ENCODE measurements at regions not wholly inside any gene's neighbourhood (a gene's known extent, or its start where the extent isn't known, plus 50 kb on each side); places are given as distances from the start of the nearest gene placed in this dataset.

DNA sequence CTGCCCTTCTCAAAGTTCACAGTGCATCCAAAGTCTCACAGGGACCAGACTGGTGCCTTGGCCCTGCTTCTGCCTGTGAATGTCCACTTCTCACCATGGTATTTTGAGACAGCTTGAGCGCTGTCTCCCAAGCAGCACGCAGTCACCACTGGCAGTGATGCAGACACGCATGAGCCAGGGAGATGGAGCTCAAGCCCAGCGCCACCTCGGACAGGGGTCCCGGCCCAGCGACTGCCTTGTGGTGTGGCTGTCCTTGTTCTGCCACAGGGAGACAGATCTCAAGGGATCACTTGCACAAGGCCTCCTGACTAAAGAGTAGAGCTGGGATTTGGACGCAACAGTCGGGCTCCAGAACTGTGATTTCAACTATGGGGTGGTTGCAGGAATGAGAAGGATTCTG, 92.6 kb upstream of the MBL2 start:
- no peaks in the 10 kb centered on the region for H3F3A ChIP-seq (ENCODE audit: insufficient read depth, low read length, poor library complexity, severe bottlenecking)
- H3K79me2 ChIP-seq (replicated peaks; ENCODE audit: insufficient read depth, low read length) = no peaks in the 10 kb centered on the region
- no peaks in the 10 kb centered on the region for H3K36me3 ChIP-seq (ENCODE audit: insufficient read depth, low read length)
- H3K4me3 ChIP-seq (ENCODE audit: low read length) = no peak overlapping the region
- H3K4me2 ChIP-seq (ENCODE audit: low read length) = no peak overlapping the region
- H3K27ac ChIP-seq (ENCODE audit: low read length) = no peak overlapping the region
- H3K9ac ChIP-seq (ENCODE audit: low read length) = no peak overlapping the region
- peaks cover 7% of the 10 kb centered on the region for H3K9me3 ChIP-seq (ENCODE audit: low read length)
- no peaks in the 10 kb centered on the region for H3K9me2 ChIP-seq (ENCODE audit: insufficient read depth, low read length)
- no peaks in the 10 kb centered on the region for H3K27me3 ChIP-seq (ENCODE audit: insufficient read depth, low read depth, low read length)
- no peak overlapping the region for H2AFZ ChIP-seq (ENCODE audit: low read depth, low read length)
- H4K20me1 ChIP-seq (ENCODE audit: insufficient read depth) = no peaks in the 10 kb centered on the region
- TF ChIP-seq MXI1 (conservative IDR thresholded peaks at IDR 0.05; ENCODE audit: poor library complexity, severe bottlenecking) (no peak), TAF1 (IDR thresholded peaks at IDR 0.05; ENCODE audit: low read depth) (no peak), REST (IDR thresholded peaks at IDR 0.05; ENCODE audit: borderline replicate concordance) (no peak), SMC3 (conservative IDR thresholded peaks at IDR 0.05; ENCODE audit: poor library complexity) (no peak), EP300 (conservative IDR thresholded peaks at IDR 0.05; ENCODE audit: poor library complexity, severe bottlenecking) (no peak), POLR2AphosphoS5 (IDR thresholded peaks at IDR 0.05) (no peak), RAD21 (conservative IDR thresholded peaks at IDR 0.05) (no peak), EZH2 (IDR thresholded peaks at IDR 0.05; ENCODE audit: borderline replicate concordance, insufficient read depth, low read length, poor library complexity, severe bottlenecking) (no peak)
- TF ChIP-seq, protein P1, sequence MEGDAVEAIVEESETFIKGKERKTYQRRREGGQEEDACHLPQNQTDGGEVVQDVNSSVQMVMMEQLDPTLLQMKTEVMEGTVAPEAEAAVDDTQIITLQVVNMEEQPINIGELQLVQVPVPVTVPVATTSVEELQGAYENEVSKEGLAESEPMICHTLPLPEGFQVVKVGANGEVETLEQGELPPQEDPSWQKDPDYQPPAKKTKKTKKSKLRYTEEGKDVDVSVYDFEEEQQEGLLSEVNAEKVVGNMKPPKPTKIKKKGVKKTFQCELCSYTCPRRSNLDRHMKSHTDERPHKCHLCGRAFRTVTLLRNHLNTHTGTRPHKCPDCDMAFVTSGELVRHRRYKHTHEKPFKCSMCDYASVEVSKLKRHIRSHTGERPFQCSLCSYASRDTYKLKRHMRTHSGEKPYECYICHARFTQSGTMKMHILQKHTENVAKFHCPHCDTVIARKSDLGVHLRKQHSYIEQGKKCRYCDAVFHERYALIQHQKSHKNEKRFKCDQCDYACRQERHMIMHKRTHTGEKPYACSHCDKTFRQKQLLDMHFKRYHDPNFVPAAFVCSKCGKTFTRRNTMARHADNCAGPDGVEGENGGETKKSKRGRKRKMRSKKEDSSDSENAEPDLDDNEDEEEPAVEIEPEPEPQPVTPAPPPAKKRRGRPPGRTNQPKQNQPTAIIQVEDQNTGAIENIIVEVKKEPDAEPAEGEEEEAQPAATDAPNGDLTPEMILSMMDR (IDR thresholded peaks at IDR 0.05; ENCODE audit: poor library complexity, severe bottlenecking) = no peak

GRCh38 chr10:52864201-52865106, 91.9 kb upstream of the MBL2 start:
- H4K20me1 ChIP-seq (ENCODE audit: insufficient read depth) = no peaks in the 10 kb centered on the region
- H3K4me3 ChIP-seq (ENCODE audit: low read length) = no peak overlapping the region
- H3K9me3 ChIP-seq (ENCODE audit: low read length) = peaks cover 7% of the 10 kb centered on the region
- TF ChIP-seq EZH2 (IDR thresholded peaks at IDR 0.05; ENCODE audit: borderline replicate concordance, insufficient read depth, low read length, poor library complexity, severe bottlenecking) = no peak
- TF ChIP-seq, protein P1 (IDR thresholded peaks at IDR 0.05; ENCODE audit: poor library complexity, severe bottlenecking) = no peak
- no peak for TF ChIP-seq TAF1 (IDR thresholded peaks at IDR 0.05; ENCODE audit: low read depth)
- no peak for TF ChIP-seq RAD21 (conservative IDR thresholded peaks at IDR 0.05)
- TF ChIP-seq MXI1 (conservative IDR thresholded peaks at IDR 0.05; ENCODE audit: poor library complexity, severe bottlenecking) = no peak
- no peak for TF ChIP-seq REST (IDR thresholded peaks at IDR 0.05; ENCODE audit: borderline replicate concordance)
- TF ChIP-seq EP300 (conservative IDR thresholded peaks at IDR 0.05; ENCODE audit: poor library complexity, severe bottlenecking) = no peak
- no peak for TF ChIP-seq SMC3 (conservative IDR thresholded peaks at IDR 0.05; ENCODE audit: poor library complexity)
- TF ChIP-seq POLR2AphosphoS5 (IDR thresholded peaks at IDR 0.05) = no peak
- H2AFZ ChIP-seq (ENCODE audit: low read depth, low read length) = no peak overlapping the region
- no peaks in the 10 kb centered on the region for H3F3A ChIP-seq (ENCODE audit: insufficient read depth, low read length, poor library complexity, severe bottlenecking)
- no peak overlapping the region for H3K27ac ChIP-seq (ENCODE audit: low read length)
- H3K27me3 ChIP-seq (ENCODE audit: insufficient read depth, low read depth, low read length) = no peaks in the 10 kb centered on the region
- no peak overlapping the region for H3K9ac ChIP-seq (ENCODE audit: low read length)
- H3K4me2 ChIP-seq (ENCODE audit: low read length) = no peak overlapping the region
- H3K9me2 ChIP-seq (ENCODE audit: insufficient read depth, low read length) = no peaks in the 10 kb centered on the region
- no peaks in the 10 kb centered on the region for H3K79me2 ChIP-seq (replicated peaks; ENCODE audit: insufficient read depth, low read length)
- H3K36me3 ChIP-seq (ENCODE audit: insufficient read depth, low read length) = no peaks in the 10 kb centered on the region
